ENCODE measurements at regions not wholly inside any gene's neighbourhood (a gene's known extent, or its start where the extent isn't known, plus 50 kb on each side); places are given as distances from the start of the nearest gene placed in this dataset.

DNA sequence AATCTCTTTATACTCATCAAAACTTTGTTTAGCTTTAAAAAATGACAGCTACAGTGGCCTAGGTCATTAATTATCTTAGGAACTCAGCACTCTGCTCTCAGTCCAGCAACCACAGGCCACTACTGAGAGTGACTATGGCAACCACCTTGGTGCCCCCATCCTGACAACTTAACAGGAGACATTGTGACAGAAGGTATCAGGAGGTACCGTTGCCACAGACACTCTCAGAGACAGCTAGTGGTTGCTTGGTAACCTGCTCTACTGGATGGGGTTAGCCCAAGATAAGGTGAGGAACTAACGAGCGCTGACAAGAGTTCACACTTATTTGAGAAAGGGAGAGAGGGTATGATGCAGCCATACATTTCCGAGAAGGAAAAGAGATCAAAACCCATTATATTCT lies 76.1 kb upstream of the TFAP2D start:
- H3K9me3 Mint-ChIP-seq (ENCODE audit: unreplicated experiment): peaks cover 5% of the 10 kb centered on the region
- CTCF ChIA-PET: interaction anchor here (1.4 kb wide), 1 partner anchor 19 kb away, joined by 5 read pairs; no protein-coding TSS in a partner anchor

DNA sequence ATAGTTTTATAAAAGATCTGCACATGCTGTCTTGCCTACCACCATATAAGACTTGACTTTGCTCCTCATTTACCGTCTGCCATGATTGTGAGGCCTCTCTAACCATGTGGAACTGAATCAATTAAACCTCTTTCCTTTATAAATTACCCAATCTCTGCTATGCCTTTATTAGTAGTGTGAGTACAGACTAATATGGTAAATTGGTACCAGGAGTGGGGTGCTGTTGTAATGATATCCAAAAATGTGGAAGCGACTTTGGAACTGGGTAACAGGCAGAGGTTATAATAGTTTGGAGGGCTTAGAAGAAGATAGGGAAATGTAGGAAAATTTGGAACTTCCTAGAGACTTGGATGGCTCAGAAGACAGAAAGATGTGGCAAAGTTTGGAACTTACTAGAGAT lies 64.2 kb upstream of the TFAP2D start:
- peaks cover 16% of the 10 kb centered on the region for H3K9me3 Mint-ChIP-seq (ENCODE audit: unreplicated experiment)
- ChIA-PET CTCF (no interaction called here), POLR2A (no interaction called here)
- H3K4me3 Mint-ChIP-seq (ENCODE audit: unreplicated experiment): no peak overlapping the region
- H3K4me1 Mint-ChIP-seq (ENCODE audit: insufficient read depth, unreplicated experiment): no peaks in the 10 kb centered on the region
- intact Hi-C loops (cut with micrococcal nuclease): no loop called here
- no TSS peak for BruUV-seq (replicated peaks)
- TF ChIP-seq, protein P1, sequence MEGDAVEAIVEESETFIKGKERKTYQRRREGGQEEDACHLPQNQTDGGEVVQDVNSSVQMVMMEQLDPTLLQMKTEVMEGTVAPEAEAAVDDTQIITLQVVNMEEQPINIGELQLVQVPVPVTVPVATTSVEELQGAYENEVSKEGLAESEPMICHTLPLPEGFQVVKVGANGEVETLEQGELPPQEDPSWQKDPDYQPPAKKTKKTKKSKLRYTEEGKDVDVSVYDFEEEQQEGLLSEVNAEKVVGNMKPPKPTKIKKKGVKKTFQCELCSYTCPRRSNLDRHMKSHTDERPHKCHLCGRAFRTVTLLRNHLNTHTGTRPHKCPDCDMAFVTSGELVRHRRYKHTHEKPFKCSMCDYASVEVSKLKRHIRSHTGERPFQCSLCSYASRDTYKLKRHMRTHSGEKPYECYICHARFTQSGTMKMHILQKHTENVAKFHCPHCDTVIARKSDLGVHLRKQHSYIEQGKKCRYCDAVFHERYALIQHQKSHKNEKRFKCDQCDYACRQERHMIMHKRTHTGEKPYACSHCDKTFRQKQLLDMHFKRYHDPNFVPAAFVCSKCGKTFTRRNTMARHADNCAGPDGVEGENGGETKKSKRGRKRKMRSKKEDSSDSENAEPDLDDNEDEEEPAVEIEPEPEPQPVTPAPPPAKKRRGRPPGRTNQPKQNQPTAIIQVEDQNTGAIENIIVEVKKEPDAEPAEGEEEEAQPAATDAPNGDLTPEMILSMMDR (IDR thresholded peaks at IDR 0.05; ENCODE audit: unreplicated experiment): no peak
- H3K27me3 Mint-ChIP-seq (ENCODE audit: insufficient read depth, unreplicated experiment): no peaks in the 10 kb centered on the region
- DNase-seq (ENCODE audit: unreplicated experiment): no peak
- H3K27ac Mint-ChIP-seq (ENCODE audit: low read depth, unreplicated experiment): no peak overlapping the region
- H3K36me3 Mint-ChIP-seq (ENCODE audit: insufficient read depth, unreplicated experiment): no peaks in the 10 kb centered on the region

More for the DNA sequence above, 76.1 kb upstream of the TFAP2D start:
- BruUV-seq (replicated peaks): no TSS peak
- H3K27ac Mint-ChIP-seq (ENCODE audit: low read depth, unreplicated experiment): no peak overlapping the region
- no peaks in the 10 kb centered on the region for H3K27me3 Mint-ChIP-seq (ENCODE audit: insufficient read depth, unreplicated experiment)
- no peaks in the 10 kb centered on the region for H3K36me3 Mint-ChIP-seq (ENCODE audit: insufficient read depth, unreplicated experiment)
- no peaks in the 10 kb centered on the region for H3K4me1 Mint-ChIP-seq (ENCODE audit: insufficient read depth, unreplicated experiment)
- POLR2A ChIA-PET: no interaction called here
- DNase-seq (ENCODE audit: unreplicated experiment): no peak
- TF ChIP-seq, protein P1 (IDR thresholded peaks at IDR 0.05; ENCODE audit: unreplicated experiment): no peak
- H3K4me3 Mint-ChIP-seq (ENCODE audit: unreplicated experiment): no peak overlapping the region
- intact Hi-C loops (cut with micrococcal nuclease): no loop called here

DNA sequence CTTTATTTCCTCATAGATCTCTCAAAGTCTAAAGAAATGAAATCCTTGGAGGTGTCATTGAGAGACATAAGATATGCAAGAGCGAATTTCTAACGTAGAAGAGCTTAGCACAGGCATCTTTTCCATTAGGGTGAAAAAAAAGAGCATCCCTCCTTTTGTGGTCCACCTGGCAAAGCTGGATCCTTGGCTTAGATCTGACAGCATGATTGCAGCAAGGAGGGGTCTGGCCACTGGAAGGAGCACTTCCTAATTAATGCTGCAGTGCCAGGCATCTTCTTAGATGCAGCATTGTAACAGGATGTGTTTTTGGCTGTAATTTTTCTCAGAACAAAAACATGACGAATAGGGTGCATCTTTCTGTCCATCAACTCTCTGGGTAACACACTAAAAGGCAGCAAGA lies 60.1 kb upstream of the TFAP2D start:
- BruUV-seq (replicated peaks): no TSS peak
- intact Hi-C loops (cut with micrococcal nuclease): no loop called here
- no peak for DNase-seq (ENCODE audit: unreplicated experiment)
- ChIA-PET CTCF (interaction anchor here (0.9 kb wide), 1 partner anchor 15 kb away, joined by 4 read pairs; no protein-coding TSS in a partner anchor), POLR2A (no interaction called here)
- peaks cover 4% of the 10 kb centered on the region for H3K27me3 Mint-ChIP-seq (ENCODE audit: insufficient read depth, unreplicated experiment)
- H3K4me3 Mint-ChIP-seq (ENCODE audit: unreplicated experiment): no peak overlapping the region
- H3K27ac Mint-ChIP-seq (ENCODE audit: low read depth, unreplicated experiment): no peak overlapping the region
- peaks cover 8% of the 10 kb centered on the region for H3K9me3 Mint-ChIP-seq (ENCODE audit: unreplicated experiment)
- TF ChIP-seq, protein P1 (IDR thresholded peaks at IDR 0.05; ENCODE audit: unreplicated experiment): no peak
- no peaks in the 10 kb centered on the region for H3K36me3 Mint-ChIP-seq (ENCODE audit: insufficient read depth, unreplicated experiment)
- H3K4me1 Mint-ChIP-seq (ENCODE audit: insufficient read depth, unreplicated experiment): no peaks in the 10 kb centered on the region

DNA sequence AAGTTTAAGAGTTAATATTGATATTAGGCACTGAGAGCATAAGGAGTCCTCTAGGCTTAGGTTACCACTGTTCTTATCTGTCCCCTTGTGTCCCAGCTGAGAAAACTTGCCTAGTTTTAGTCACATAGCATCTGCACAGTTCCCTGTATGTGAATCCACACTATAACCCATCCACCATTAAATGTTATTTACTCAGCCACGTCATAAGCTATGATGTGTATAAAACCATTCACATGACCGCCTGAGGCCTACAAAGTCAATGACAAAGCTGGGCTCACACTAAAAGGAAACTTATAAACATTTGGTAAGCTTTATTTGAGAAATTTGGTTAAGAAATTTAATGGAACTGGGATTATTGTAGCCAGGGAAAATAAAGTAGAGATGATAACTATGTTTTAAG lies 59.2 kb upstream of the TFAP2D start:
- H3K4me3 Mint-ChIP-seq (ENCODE audit: unreplicated experiment): no peak overlapping the region
- intact Hi-C loops (cut with micrococcal nuclease): no loop called here
- no peak for DNase-seq (ENCODE audit: unreplicated experiment)
- H3K36me3 Mint-ChIP-seq (ENCODE audit: insufficient read depth, unreplicated experiment): no peaks in the 10 kb centered on the region
- H3K9me3 Mint-ChIP-seq (ENCODE audit: unreplicated experiment): peaks cover 8% of the 10 kb centered on the region
- no TSS peak for BruUV-seq (replicated peaks)
- H3K27ac Mint-ChIP-seq (ENCODE audit: low read depth, unreplicated experiment): no peak overlapping the region
- POLR2A ChIA-PET: no interaction called here
- no peaks in the 10 kb centered on the region for H3K4me1 Mint-ChIP-seq (ENCODE audit: insufficient read depth, unreplicated experiment)
- H3K27me3 Mint-ChIP-seq (ENCODE audit: insufficient read depth, unreplicated experiment): peaks cover 11% of the 10 kb centered on the region
- TF ChIP-seq, protein P1 (IDR thresholded peaks at IDR 0.05; ENCODE audit: unreplicated experiment): no peak
- CTCF ChIA-PET: interaction anchor here (0.6 to 1.0 kb wide), 3 partner anchors 9 to 916 kb away, joined by 3 to 5 read pairs (median 3); no protein-coding TSS in a partner anchor
